ENCODE measurements at regions not wholly inside any gene's neighbourhood (a gene's known extent, or its start where the extent isn't known, plus 50 kb on each side); places are given as distances from the start of the nearest gene placed in this dataset.
"Not testable (repeated sequence)": the region's sequence is repeated elsewhere in the genome, so short reads cannot be mapped to it uniquely, and the experiment has no call there.

DNA sequence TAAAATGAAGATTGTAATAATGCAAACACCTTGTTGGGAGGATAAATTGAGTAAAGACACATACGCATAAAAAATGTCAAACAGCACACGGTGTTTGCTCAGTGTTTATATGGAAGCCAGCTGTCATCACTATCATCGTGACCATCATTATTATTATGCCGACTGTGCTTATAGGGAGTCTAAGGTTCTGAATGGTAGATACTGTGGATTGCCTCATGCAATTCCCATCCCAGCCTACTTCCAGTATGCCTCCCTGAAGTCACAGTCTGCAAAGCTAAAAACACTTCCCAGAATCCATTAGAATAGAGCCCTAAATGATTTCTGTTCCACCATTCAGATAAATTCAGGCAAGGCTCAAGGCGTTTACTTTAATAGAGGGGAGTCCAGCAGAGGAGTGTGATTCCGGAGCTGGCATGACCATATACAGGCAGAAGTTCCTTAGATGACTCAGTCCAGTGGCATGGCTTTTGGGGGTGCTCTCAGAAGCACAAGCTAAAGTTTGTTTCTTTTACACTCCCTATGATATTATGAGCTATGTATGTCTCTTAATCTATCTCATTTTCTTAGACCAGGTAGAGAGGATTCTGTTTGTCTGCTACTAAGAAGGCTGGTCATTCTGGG, 148.7 kb downstream of the MEX3B start:
- DNase-seq, result no peak

GRCh38 chr15:81896356-81896755, 149.5 kb downstream of the MEX3B start:
- no peak for DNase-seq

- DNase-seq, result no peak
Observed at GRCh38 chr15:81895723-81896122, 150.1 kb downstream of the MEX3B start.

DNA sequence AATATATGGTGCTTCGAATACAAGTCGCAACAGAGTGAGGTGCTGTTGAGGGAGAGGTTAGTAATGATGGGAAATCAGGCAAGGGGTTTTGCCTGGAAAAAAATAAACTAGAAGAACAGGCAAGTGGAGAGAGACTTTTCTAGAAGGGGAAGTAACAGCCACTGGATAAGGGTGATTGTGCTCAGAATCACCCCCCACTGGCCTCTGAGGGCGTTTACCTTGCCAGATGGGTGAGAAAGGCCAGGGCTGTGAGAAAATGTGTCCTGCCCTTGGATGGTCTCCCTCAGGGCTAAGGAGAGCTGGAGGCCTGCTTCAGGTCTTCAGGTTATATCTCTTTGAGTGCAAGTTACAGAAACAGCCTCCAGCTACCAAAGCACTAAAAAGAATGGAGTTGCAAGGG, 151.8 kb downstream of the MEX3B start:
- DNase-seq, result no peak

- DNase-seq, result no peak
Observed at GRCh38 chr15:81893182-81893835, 152.5 kb downstream of the MEX3B start.

DNA sequence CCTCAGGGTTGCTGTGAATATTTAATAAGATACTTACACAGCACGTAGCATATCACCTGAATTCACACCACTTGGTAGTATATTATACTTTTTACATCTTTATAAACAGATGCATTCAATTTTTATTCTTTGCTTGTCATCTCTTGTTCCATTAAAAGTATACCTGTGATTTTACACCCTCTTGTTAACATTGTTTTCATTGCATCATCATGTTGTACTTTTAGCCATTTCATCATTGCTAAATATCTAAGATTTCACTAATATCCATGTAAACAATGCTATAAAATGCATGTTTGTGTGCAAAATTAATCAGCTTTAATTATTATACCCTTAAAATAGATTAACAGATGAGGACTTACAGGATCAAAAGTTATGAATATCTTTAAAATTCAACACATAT, 155.3 kb downstream of the MEX3B start:
- DNase-seq, result no peak

GRCh38 chr15:81889485-81889881, 156.3 kb downstream of the MEX3B start:
- DNase-seq, result no peak

DNA sequence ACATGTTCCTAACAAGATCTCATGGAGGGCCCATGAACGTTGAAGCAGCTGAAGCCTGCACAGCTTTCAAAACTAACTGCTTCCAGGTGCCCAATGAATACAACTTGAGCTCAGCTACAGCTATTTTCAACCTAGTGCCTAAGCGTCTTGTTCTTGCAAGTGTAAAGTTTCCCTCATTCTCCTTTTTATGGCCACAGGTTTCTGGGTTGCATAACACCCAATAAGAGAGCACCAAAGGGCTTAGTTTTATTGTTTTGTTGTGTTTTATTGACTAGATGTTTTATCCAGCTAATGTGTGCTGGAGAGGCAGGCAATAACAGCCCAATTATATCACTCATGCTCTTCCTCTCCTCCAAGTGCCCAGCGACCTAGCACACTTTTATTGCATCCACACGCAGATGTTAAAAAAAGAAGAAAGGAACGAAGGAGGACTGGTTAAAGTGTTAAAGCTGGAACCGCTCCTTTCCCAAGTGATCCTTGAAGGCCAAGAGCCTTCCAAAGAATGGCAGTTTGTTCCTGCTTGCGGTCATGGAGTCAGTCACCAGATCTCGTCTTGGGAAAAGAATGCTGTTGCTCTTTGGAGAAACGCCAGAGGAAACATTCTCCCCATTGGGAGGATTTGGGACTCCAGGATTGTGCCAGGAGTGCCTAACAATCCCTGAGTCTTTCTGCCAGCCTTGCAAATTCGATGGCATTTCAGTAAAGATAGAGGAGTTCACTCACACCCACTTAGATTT, 156.9 kb downstream of the MEX3B start:
- DNase-seq, result peak; percentile 35

- peak; percentile 55 for DNase-seq
Observed at GRCh38 chr15:81887912-81888311, 157.9 kb downstream of the MEX3B start.

GRCh38 chr15:81887188-81887587, 158.6 kb downstream of the MEX3B start:
- not testable (repeated sequence) for DNase-seq

- no peak for DNase-seq
Observed at GRCh38 chr15:81886591-81886990, 159.2 kb downstream of the MEX3B start.

DNA sequence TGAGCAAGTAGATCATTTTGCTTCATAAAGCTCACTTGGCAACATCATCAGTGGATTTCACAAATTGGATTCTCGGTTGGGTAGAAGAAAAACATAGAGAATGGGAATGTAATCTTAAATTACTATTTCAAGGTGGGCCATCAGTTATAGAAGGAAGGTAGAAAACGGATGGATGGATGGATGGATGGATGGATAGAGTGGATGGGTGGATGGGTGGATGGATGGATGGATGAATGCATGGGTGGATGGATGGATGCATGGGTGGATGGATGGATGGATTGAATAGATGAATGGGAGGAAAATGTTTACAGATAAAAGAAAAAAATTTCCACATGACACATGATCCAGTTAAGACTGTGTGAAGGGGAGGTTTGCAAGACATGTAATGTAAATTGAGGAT, 159.7 kb downstream of the MEX3B start:
- DNase-seq, result no peak

DNA sequence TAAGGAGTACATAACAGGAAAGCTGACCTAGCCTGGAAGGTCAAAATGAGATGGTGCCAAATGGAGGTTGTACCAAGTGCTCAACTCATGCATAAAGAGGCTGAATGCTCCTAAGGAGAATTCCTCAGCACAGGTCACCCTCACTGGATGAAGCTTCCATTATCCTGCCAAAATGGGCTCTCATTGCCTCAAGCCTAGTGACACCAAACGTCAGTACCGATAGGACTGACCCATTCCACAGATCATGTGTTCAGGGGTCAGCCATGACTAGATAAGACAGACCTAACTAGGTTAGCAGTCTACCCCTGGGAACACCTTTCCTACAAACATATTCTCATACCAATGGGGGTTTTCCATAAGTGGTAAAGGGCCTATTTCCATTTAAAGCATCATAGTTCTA, 160.7 kb downstream of the MEX3B start:
- DNase-seq, result no peak

DNA sequence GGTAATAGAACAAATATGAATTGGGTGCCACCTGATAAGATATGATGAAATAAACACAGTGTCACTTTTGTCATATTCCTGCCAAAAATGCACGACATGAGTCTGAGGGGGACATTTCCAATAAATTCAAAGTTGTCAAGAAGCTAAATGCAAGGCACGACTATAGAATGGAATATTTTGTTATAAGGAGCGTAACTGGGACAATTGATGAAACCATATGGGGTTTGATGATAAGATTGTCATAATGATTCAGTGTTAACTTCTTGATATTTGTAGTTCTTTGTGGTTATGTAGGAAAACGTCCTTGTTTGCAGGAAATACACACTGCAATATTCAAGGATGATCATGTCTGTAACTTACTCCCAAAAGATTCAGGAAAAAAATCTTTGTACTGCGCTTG, 163.3 kb downstream of the MEX3B start:
- DNase-seq, result no peak

DNA sequence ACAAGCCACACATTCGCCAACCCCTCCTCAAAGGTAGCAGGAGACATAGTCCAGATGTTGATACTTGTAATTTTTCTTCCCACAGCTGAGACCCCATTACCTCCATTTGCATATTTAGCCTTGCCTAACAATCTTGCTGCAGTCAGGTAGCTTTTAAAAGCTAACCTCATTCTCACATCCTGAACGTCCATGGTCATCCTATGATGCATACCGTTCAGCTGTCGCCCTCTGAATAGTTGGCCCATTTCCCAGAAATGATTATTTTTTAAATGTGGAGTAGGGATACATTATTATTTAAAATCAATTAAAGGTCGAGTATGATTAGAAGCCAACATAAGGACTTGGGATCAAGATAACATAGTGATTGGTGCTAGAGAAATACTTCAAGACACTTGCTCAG, 165.0 kb downstream of the MEX3B start:
- DNase-seq, result no peak

- no peak for DNase-seq
Observed at GRCh38 chr15:81880314-81880713, 165.5 kb downstream of the MEX3B start.

- not testable (repeated sequence) for DNase-seq
Observed at GRCh38 chr15:81875717-81876116, 170.1 kb downstream of the MEX3B start.

- not testable (repeated sequence) for DNase-seq
Observed at GRCh38 chr15:81870746-81871106, 175.1 kb downstream of the MEX3B start.

DNA sequence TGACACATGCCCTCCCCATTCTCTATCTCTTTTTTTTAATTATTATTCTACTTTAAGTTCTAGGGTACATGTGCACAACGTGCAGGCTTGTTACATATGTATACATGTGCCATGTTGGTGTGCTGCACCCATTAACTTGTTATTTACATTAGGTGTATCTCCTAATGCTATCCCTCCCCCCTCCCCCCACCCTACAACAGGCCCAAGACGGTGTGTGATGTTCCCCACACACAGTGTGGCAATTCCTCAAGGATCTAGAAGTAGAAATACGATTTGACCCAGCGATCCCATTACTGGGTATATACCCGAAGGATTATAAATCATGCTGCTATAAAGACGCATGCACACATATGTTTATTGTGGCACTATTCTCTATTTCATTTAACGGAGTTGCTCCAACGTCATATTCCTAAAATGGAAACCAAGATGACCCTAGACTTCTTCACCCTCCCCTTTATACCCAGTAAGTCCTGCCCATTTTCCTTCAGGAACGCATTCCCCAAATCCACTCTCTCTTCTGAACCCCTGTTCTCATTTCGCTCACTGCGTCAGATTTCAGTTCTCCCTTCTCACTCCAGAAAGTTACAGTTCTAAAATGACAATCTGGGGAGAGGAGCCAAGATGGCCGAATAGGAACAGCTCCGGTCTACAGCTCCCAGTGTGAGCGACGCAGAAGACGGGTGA, 175.6 kb downstream of the MEX3B start:
- DNase-seq, result not testable (repeated sequence)

DNA sequence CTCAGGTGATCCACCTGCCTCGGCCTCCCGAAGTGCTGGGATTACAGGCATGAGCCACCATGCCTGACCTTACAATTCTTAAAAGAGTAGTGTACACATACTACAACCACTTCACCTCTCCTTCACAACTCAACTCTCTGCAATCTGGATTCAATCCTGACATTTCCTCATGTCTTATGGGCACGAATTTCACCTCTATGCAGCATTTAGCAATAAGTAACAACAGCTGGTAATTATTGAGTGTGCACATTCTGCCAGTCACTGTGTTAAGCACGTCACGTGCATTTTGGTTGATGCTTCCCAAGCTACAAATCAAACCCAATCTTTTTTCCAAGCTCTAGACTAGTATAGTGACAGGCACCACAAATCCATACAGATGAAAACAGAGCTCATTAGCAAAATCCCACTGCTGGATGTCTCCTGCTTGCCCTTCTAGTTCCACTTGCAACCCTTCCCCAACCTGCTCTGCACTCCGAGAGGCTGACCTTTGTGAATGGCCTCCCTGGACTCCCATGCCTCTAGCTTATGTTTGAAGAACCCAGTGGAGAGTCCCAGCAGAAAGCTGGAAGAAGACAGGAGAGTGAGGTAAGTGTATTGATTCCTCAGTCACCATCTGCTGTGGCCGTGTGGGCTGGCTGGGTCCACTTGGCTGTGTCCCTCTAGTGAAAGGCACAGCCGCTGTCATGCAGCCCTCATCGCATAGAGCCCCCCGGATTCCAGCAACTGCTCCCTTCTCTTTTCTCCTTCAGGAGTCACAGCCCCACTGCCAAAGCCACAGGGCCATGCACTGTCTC, 176.5 kb downstream of the MEX3B start:
- no peak for DNase-seq

DNA sequence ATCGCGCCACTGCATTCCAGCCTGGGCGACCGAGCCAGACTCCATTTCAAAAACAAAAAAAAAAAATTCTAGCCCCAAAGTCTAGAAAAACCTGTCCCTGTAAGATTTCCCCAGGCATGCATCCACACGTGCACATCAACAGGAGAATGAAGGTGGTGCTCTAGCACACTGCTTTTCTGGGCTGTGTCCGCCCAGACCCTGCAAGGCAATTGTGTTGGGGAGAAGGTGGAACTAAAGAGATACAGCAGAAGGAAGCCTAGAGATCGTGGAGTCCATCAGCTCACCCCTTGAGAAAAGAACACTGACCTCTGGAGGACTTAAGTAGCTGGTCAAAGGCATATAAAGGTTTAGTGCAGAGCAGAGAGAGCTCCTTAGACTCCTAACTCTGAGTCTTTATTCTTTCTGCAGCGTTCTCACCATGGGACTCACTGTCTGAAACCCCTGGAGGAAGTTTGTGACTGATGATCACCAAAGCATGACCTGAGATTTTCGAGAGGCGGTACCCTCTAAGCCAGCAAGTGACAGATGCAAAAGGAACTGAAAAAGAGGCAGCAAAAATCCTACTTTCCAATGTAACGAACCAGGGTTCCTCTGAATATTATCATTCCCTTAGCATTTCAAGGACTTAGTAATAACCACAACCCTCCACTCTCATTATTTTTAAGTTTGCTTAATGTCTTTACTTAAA, 179.8 kb downstream of the MEX3B start:
- DNase-seq, result no peak

DNA sequence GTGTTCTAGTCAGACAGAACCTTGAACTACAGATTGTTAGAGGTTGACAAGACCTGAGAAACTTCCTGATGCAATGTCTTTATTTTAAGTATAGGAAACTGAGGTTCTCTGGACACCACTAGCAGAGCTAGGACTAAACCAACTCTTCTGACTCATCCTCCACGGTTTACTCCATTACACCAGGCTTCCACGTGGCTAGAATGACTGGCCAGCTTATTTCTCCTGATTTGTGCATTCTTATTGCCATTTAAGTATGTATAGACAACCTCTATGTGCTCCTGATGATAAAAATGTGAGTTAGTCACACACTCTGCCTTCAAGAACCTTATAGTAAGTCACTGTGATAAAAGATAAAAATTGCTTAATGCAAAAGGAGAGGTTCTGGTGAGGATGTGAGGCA, 182.7 kb downstream of the MEX3B start:
- no peak for DNase-seq

All from right hindlimb (tissue), 1 donor.